ENCODE measurements at regions not wholly inside any gene's neighbourhood (a gene's known extent, or its start where the extent isn't known, plus 50 kb on each side); places are given as distances from the start of the nearest gene placed in this dataset.

- in situ Hi-C loops (cut with MboI; ENCODE audit: low sequenced_read_pairs, unreplicated experiment): no loop called here
- DNase-seq (ENCODE audit: low spot score): no peak
- TF ChIP-seq CTCF (IDR thresholded peaks at IDR 0.05; ENCODE audit: borderline replicate concordance, control extremely low read depth, extremely low read depth, insufficient read depth, missing control alignments): no peak
Observed at GRCh38 chr15:91593067-91593466, 260.4 kb upstream of the SLCO3A1 start.

GRCh38 chr15:91593653-91594052, 259.9 kb upstream of the SLCO3A1 start:
- in situ Hi-C loops (cut with MboI; ENCODE audit: low sequenced_read_pairs, unreplicated experiment): no loop called here
- no peak for DNase-seq (ENCODE audit: low spot score)
- TF ChIP-seq CTCF (IDR thresholded peaks at IDR 0.05; ENCODE audit: borderline replicate concordance, control extremely low read depth, extremely low read depth, insufficient read depth, missing control alignments): no peak

GRCh38 chr15:91599261-91599660, 254.2 kb upstream of the SLCO3A1 start:
- no peak for DNase-seq (ENCODE audit: low spot score)
- no peak for TF ChIP-seq CTCF (IDR thresholded peaks at IDR 0.05; ENCODE audit: borderline replicate concordance, control extremely low read depth, extremely low read depth, insufficient read depth, missing control alignments)
- in situ Hi-C loops (cut with MboI; ENCODE audit: low sequenced_read_pairs, unreplicated experiment): no loop called here

- no peak for TF ChIP-seq CTCF (IDR thresholded peaks at IDR 0.05; ENCODE audit: borderline replicate concordance, control extremely low read depth, extremely low read depth, insufficient read depth, missing control alignments)
- DNase-seq (ENCODE audit: low spot score): no peak
- in situ Hi-C loops (cut with MboI; ENCODE audit: low sequenced_read_pairs, unreplicated experiment): no loop called here
Observed at GRCh38 chr15:91603384-91604080, 250.0 kb upstream of the SLCO3A1 start.

- in situ Hi-C loops (cut with MboI; ENCODE audit: low sequenced_read_pairs, unreplicated experiment): no loop called here
- no peak for TF ChIP-seq CTCF (IDR thresholded peaks at IDR 0.05; ENCODE audit: borderline replicate concordance, control extremely low read depth, extremely low read depth, insufficient read depth, missing control alignments)
- no peak for DNase-seq (ENCODE audit: low spot score)
Observed at GRCh38 chr15:91604122-91604521, 249.4 kb upstream of the SLCO3A1 start.

GRCh38 chr15:91605576-91605975, 247.9 kb upstream of the SLCO3A1 start:
- DNase-seq (ENCODE audit: low spot score): no peak
- in situ Hi-C loops (cut with MboI; ENCODE audit: low sequenced_read_pairs, unreplicated experiment): no loop called here
- TF ChIP-seq CTCF (IDR thresholded peaks at IDR 0.05; ENCODE audit: borderline replicate concordance, control extremely low read depth, extremely low read depth, insufficient read depth, missing control alignments): no peak

All from GM13976 (cell line).